Endothelial cell of umbilical vein (primary cell): ENCODE measurements at regions not wholly inside any gene's neighbourhood (a gene's known extent, or its start where the extent isn't known, plus 50 kb on each side); places are given as distances from the start of the nearest gene placed in this dataset.

Experiments used
- CTCF ChIP-seq, 2 donors: IDR thresholded peaks; 1 replicate in 1 of 2; 2 replicates in 1 of 2; pipeline ENCODE4 v1.5.1; 2011; ENCODE audit warnings: low read length in 2 of 2, mild to moderate bottlenecking in 2 of 2, moderate library complexity in 2 of 2, control low read depth in 1 of 2, inconsistent platforms in 1 of 2, low read depth in 1 of 2; ENCODE audit not compliant: insufficient read depth in 1 of 2; ENCODE audit errors: extremely low read depth in 1 of 2
- EZH2 ChIP-seq: IDR thresholded peaks from 2 replicates; pipeline ENCODE4 v1.6.1; 2012; ENCODE audit warnings: borderline replicate concordance, low read depth, mild to moderate bottlenecking, moderate library complexity, low read length, inconsistent platforms; ENCODE audit not compliant: severe bottlenecking
- FOS ChIP-seq: IDR thresholded peaks from 2 replicates; pipeline ENCODE4 v1.6.1; 2011; ENCODE audit warnings: mild to moderate bottlenecking, low read length, moderate library complexity, borderline replicate concordance; ENCODE audit not compliant: insufficient read depth
- JUN ChIP-seq: IDR thresholded peaks from 2 replicates; pipeline ENCODE4 v1.6.1; 2011; ENCODE audit warnings: borderline replicate concordance, low read depth; ENCODE audit not compliant: insufficient read length, insufficient read depth
- MAX ChIP-seq: IDR thresholded peaks from 2 replicates; pipeline ENCODE4 v1.6.1; 2011; ENCODE audit not compliant: insufficient read depth, insufficient read length
- MYC ChIP-seq: IDR thresholded peaks from one replicate; pipeline ENCODE4 v1.6.1; 2011; ENCODE audit warnings: mild to moderate bottlenecking, low read depth, low read length
- POLR2A ChIP-seq: IDR thresholded peaks from 2 replicates; pipeline ENCODE4 v1.6.1; 2012; ENCODE audit warnings: low read depth, mild to moderate bottlenecking, control low read depth, low read length
- POLR2AphosphoS5 ChIP-seq: IDR thresholded peaks from 2 replicates; pipeline ENCODE4 v1.6.1; 2012; ENCODE audit warnings: low read depth, mild to moderate bottlenecking, control low read depth, low read length, moderate library complexity; ENCODE audit not compliant: insufficient read depth

GRCh38 chr9:89974582-89974981 is 369.8 kb downstream of the GADD45G start:
- no peak for TF ChIP-seq CTCF (IDR thresholded peaks at IDR 0.05; ENCODE audit: extremely low read depth in 1 of 2, insufficient read depth in 1 of 2, low read depth in 1 of 2, low read length in 2 of 2)
- TF ChIP-seq JUN: no peak
- no peak for TF ChIP-seq EZH2
- no peak for TF ChIP-seq MYC
- no peak for TF ChIP-seq POLR2A
- TF ChIP-seq MAX: no peak
- TF ChIP-seq POLR2AphosphoS5: no peak
- TF ChIP-seq FOS: no peak
